Stimulated activated effector memory CD8-positive, alpha-beta T cell treated with anti-CD3 and anti-CD28 coated beads, Interleukin-12 subunit alpha, Interleukin-12 subunit beta, amount 100 ng/mL, for 72 hours (primary cell): ENCODE measurements at regions not wholly inside any gene's neighbourhood (a gene's known extent, or its start where the extent isn't known, plus 50 kb on each side); places are given as distances from the start of the nearest gene placed in this dataset.
"Not testable (repeated sequence)": the region's sequence is repeated elsewhere in the genome, so short reads cannot be mapped to it uniquely, and the experiment has no call there.

Experiments used
- ATAC-seq: fragments of 150-1000 bp; cut with Tn5 transposase; 2 replicates; pipeline ENCODE4 v1.10.0; 2021
- DNase-seq, 2 donors: peaks; one replicate each; pipeline ENCODE4 v3.0.0; 2021 to 2022; ENCODE audit warnings: low spot score in 2 of 2
- H3K27ac Mint-ChIP-seq: one replicate; pipeline ENCODE4 v1.8.0; 2022; ENCODE audit warnings: mild to moderate bottlenecking, mixed read lengths
- H3K36me3 Mint-ChIP-seq: one replicate; pipeline ENCODE4 v1.8.0; 2022; ENCODE audit warnings: mild to moderate bottlenecking, mixed read lengths
- H3K4me1 Mint-ChIP-seq: one replicate; pipeline ENCODE4 v1.8.0; 2022; ENCODE audit warnings: mixed read lengths
- H3K4me3 Mint-ChIP-seq: one replicate; pipeline ENCODE4 v1.8.0; 2022; ENCODE audit warnings: mild to moderate bottlenecking, mixed read lengths
- H3K9me3 Mint-ChIP-seq: one replicate; pipeline ENCODE4 v1.8.0; 2022; ENCODE audit warnings: mixed read lengths

- Mint-ChIP-seq H3K4me3 (no peak overlapping the region), H3K27ac (no peak overlapping the region), H3K4me1 (no peaks in the 10 kb centered on the region), H3K9me3 (peaks cover 20% of the 10 kb centered on the region), H3K36me3 (no peaks in the 10 kb centered on the region)
- DNase-seq (no peak), ATAC-seq (no peak)
These were observed 118.0 kb upstream of the IRAK1BP1 start for GRCh38 chr6:78749326-78749725.

- not testable (repeated sequence) for H3K36me3 Mint-ChIP-seq, H3K4me3 Mint-ChIP-seq, ATAC-seq, DNase-seq, H3K4me1 Mint-ChIP-seq, H3K27ac Mint-ChIP-seq
- peaks cover 17% of the 10 kb centered on the region for H3K9me3 Mint-ChIP-seq
These were observed 109.0 kb upstream of the IRAK1BP1 start for GRCh38 chr6:78758297-78758798.

GRCh38 chr6:78768271-78768670, 99.1 kb upstream of the IRAK1BP1 start:
- ATAC-seq (no peak), DNase-seq (no peak)
- Mint-ChIP-seq H3K27ac (no peak overlapping the region), H3K9me3 (peaks cover 4% of the 10 kb centered on the region), H3K36me3 (no peaks in the 10 kb centered on the region), H3K4me3 (no peak overlapping the region), H3K4me1 (no peaks in the 10 kb centered on the region)

GRCh38 chr6:78770765-78771164, 96.6 kb upstream of the IRAK1BP1 start:
- ATAC-seq (no peak), DNase-seq (no peak)
- H3K4me1 Mint-ChIP-seq = no peaks in the 10 kb centered on the region
- H3K27ac Mint-ChIP-seq = no peak overlapping the region
- no peak overlapping the region for H3K4me3 Mint-ChIP-seq
- H3K36me3 Mint-ChIP-seq = no peaks in the 10 kb centered on the region
- H3K9me3 Mint-ChIP-seq = no peaks in the 10 kb centered on the region

- no peak overlapping the region for H3K4me3 Mint-ChIP-seq
- H3K36me3 Mint-ChIP-seq = no peaks in the 10 kb centered on the region
- ATAC-seq (no peak), DNase-seq (no peak)
- no peak overlapping the region for H3K27ac Mint-ChIP-seq
- H3K9me3 Mint-ChIP-seq = no peaks in the 10 kb centered on the region
- H3K4me1 Mint-ChIP-seq = no peaks in the 10 kb centered on the region
These were observed 95.8 kb upstream of the IRAK1BP1 start for GRCh38 chr6:78771586-78771985.

GRCh38 chr6:78781001-78781400, 86.3 kb upstream of the IRAK1BP1 start:
- H3K27ac Mint-ChIP-seq = no peak overlapping the region
- ATAC-seq = no peak
- peaks cover 2% of the 10 kb centered on the region for H3K9me3 Mint-ChIP-seq
- no peak for DNase-seq
- H3K4me3 Mint-ChIP-seq = no peak overlapping the region
- H3K4me1 Mint-ChIP-seq = no peaks in the 10 kb centered on the region
- no peaks in the 10 kb centered on the region for H3K36me3 Mint-ChIP-seq

GRCh38 chr6:78783366-78783765, 84.0 kb upstream of the IRAK1BP1 start:
- ATAC-seq, H3K36me3 Mint-ChIP-seq, H3K4me3 Mint-ChIP-seq, H3K27ac Mint-ChIP-seq, H3K9me3 Mint-ChIP-seq, DNase-seq, H3K4me1 Mint-ChIP-seq: not testable (repeated sequence)

GRCh38 chr6:78797270-78797669, 70.1 kb upstream of the IRAK1BP1 start:
- no peak overlapping the region for H3K27ac Mint-ChIP-seq
- no peak overlapping the region for H3K4me3 Mint-ChIP-seq
- H3K9me3 Mint-ChIP-seq = peaks cover 10% of the 10 kb centered on the region
- H3K4me1 Mint-ChIP-seq = no peaks in the 10 kb centered on the region
- DNase-seq (no peak), ATAC-seq (no peak)
- H3K36me3 Mint-ChIP-seq = no peaks in the 10 kb centered on the region

- no peaks in the 10 kb centered on the region for H3K4me1 Mint-ChIP-seq
- no peak for ATAC-seq
- no peaks in the 10 kb centered on the region for H3K36me3 Mint-ChIP-seq
These were observed 67.7 kb upstream of the IRAK1BP1 start for GRCh38 chr6:78799682-78800081.

GRCh38 chr6:78806792-78807191, 60.6 kb upstream of the IRAK1BP1 start:
- H3K4me3 Mint-ChIP-seq, H3K27ac Mint-ChIP-seq, H3K4me1 Mint-ChIP-seq, ATAC-seq, H3K36me3 Mint-ChIP-seq, DNase-seq: not testable (repeated sequence)
- peaks cover 11% of the 10 kb centered on the region for H3K9me3 Mint-ChIP-seq

More at GRCh38 chr6:78799682-78800081, 67.7 kb upstream of the IRAK1BP1 start:
- Mint-ChIP-seq H3K4me3 (no peak overlapping the region), H3K27ac (no peak overlapping the region), H3K9me3 (peaks cover 14% of the 10 kb centered on the region)
- no peak for DNase-seq

GRCh38 chr6:78807655-78808355, 59.5 kb upstream of the IRAK1BP1 start:
- not testable (repeated sequence) for H3K27ac Mint-ChIP-seq, ATAC-seq, H3K4me1 Mint-ChIP-seq, DNase-seq, H3K4me3 Mint-ChIP-seq, H3K36me3 Mint-ChIP-seq
- peaks cover 11% of the 10 kb centered on the region for H3K9me3 Mint-ChIP-seq

- Mint-ChIP-seq H3K27ac (no peak overlapping the region), H3K36me3 (no peaks in the 10 kb centered on the region), H3K9me3 (peaks cover 11% of the 10 kb centered on the region), H3K4me1 (no peaks in the 10 kb centered on the region), H3K4me3 (no peak overlapping the region)
- DNase-seq (no peak), ATAC-seq (peak; percentile 21)
These were observed 58.9 kb upstream of the IRAK1BP1 start for GRCh38 chr6:78808356-78808891.

- Mint-ChIP-seq H3K4me1 (no peaks in the 10 kb centered on the region), H3K9me3 (peaks cover 11% of the 10 kb centered on the region), H3K4me3 (no peak overlapping the region), H3K27ac (no peak overlapping the region), H3K36me3 (no peaks in the 10 kb centered on the region)
- no peak for DNase-seq
- ATAC-seq = peak; percentile 31
These were observed 58.4 kb upstream of the IRAK1BP1 start for GRCh38 chr6:78808933-78809332.

GRCh38 chr6:78810146-78810545, 57.2 kb upstream of the IRAK1BP1 start:
- H3K36me3 Mint-ChIP-seq = no peaks in the 10 kb centered on the region
- no peak for ATAC-seq
- H3K4me1 Mint-ChIP-seq = no peaks in the 10 kb centered on the region
- peaks cover 10% of the 10 kb centered on the region for H3K9me3 Mint-ChIP-seq
- no peak for DNase-seq
- no peak overlapping the region for H3K27ac Mint-ChIP-seq
- H3K4me3 Mint-ChIP-seq = no peak overlapping the region

GRCh38 chr6:78810698-78811097, 56.7 kb upstream of the IRAK1BP1 start:
- no peak for DNase-seq
- H3K27ac Mint-ChIP-seq = no peak overlapping the region
- H3K4me3 Mint-ChIP-seq = no peak overlapping the region

More at GRCh38 chr6:78810698-78811097, 56.7 kb upstream of the IRAK1BP1 start:
- H3K4me1 Mint-ChIP-seq = no peaks in the 10 kb centered on the region
- no peaks in the 10 kb centered on the region for H3K36me3 Mint-ChIP-seq
- no peak for ATAC-seq
- peaks cover 6% of the 10 kb centered on the region for H3K9me3 Mint-ChIP-seq
